GM19025 (cell line): ENCODE measurements at regions not wholly inside any gene's neighbourhood (a gene's known extent, or its start where the extent isn't known, plus 50 kb on each side); places are given as distances from the start of the nearest gene placed in this dataset.
"Not testable (repeated sequence)": the region's sequence is repeated elsewhere in the genome, so short reads cannot be mapped to it uniquely, and the experiment has no call there.

Experiments used
- ATAC-seq: cut with Tn5 transposase; IDR thresholded peaks from one replicate; pipeline ENCODE4 v1.9.1; 2021; ENCODE audit warnings: mild to moderate bottlenecking, low read depth, moderate library complexity; ENCODE audit not compliant: unreplicated experiment

DNA sequence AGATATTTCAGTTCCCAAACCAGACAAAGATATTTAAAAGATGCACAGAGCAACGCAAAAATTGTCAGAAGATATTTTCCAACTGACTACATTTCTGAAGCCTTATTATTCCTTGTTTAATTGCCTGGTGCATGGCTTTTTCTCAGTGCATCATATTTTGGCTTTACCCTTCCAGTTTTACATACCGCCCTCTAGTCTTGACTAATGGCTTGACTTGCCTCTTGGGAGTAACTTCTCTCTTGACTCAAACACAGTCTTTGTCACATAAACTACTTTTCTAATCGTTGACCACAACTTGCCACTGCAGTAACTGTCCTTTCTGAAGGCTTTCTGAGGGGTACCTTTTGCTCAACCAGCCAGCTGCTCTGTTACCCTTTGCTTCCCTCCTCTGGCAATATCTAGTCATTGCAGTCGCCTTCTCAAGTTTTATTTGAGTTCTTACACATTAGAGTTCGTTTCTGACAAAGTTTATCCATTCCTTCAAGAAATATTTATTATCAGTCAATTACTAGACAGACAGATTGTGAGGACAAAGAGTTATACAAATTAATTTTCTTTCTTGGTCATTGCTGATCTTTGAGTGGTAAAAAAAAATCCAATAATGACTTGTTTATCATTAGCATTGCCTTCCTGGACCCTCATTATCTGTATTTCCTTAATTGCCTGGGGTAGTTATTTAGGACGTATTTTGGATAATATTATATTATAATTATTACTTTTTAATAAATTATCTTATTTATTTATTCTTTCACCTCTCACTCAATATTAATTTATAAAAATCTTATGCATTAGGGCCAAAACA is 506.9 kb upstream of the PCDH10 start:
- ATAC-seq = no peak

DNA sequence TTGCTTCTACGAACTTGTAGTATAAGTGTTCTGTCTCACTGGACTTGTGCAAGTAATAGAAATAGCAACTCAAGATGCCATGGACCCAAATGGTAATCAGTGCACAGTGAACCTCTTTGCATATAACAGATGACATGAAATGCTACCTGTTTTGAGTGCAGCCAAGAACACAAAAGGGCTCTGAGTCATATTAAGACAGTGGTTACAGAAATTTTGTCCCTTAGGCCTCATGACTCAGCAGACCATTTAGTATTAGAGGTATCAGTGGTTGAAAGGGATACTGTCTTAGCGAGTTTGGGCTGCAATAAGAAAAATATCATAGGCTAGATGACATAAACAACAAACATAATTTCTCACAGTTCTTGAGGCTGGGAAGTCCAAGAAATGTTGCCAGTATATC is 502.9 kb upstream of the PCDH10 start:
- peak; percentile 74 for ATAC-seq

DNA sequence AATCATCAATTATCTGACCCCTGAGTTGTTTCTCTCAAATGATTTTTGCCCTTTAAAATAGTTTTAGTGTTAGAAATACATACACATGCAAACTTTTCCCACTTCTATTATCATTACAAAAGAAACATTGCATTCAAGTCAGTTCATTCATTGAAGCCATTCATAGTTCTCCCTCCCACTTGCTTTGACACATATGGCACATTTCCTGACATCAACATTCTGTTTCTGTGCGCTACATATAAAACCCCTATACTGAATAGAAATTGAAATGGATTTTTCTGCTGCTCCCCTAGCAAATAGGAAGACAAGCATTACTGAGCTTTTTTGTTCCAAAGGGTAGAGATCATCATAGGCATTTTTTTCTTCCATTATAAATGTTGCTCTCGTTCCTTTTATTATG is 497.9 kb upstream of the PCDH10 start:
- ATAC-seq = no peak

DNA sequence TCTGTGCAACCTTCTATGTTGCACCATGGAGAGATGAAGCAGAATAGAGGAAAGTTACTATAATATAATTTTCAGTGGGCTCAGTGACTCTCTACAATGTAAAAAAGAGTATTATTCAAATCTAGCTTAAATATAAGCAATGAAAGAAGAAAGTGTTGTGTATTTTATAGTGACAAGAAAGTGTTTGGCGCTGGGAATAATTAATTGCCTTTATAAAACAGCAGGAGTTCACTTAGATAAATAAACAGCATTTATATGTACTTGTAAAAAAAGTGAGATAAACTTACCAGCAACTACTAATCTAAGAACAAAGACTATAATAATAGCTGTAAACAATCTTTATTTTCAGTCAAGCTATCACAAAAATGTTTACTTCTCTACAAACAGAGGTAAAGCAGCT is 488.9 kb upstream of the PCDH10 start:
- no peak for ATAC-seq

DNA sequence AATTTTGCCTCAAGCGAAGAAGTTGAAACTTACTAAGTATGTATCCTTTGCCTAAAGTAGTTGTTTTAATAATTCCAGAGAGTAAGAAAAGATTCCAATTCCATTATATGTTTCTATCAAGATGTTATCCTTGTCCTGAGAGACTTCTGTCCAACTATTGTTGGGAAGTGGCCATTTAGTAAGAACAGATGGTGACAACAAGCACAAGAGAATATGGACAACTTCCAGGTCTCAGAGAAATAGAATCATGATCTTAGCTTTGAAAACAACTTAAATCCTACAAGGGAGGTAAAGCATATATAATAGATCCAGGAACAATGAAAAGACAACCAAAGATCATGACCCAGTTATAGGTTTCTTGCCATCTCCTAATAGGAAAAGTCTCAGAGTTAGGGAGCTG is 486.6 kb upstream of the PCDH10 start:
- ATAC-seq = no peak

DNA sequence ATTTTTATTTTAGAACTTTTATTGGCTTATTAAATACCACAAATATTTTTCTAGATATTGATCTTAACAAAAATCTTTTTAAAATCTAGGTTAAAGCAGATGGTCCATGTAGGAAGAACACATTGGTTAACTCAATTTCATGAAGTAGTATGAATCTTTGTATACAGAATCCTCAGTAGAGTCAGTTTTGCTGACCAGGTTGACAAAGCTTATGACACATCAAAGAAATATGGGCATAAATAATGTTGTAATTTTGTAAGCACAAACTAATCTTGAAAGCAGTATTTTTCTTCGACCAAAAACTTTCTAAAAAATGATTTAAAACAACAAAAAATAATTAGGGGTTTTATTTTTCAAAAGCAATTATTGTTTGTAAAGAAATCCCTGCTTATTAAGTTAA is 479.3 kb upstream of the PCDH10 start:
- no peak for ATAC-seq

DNA sequence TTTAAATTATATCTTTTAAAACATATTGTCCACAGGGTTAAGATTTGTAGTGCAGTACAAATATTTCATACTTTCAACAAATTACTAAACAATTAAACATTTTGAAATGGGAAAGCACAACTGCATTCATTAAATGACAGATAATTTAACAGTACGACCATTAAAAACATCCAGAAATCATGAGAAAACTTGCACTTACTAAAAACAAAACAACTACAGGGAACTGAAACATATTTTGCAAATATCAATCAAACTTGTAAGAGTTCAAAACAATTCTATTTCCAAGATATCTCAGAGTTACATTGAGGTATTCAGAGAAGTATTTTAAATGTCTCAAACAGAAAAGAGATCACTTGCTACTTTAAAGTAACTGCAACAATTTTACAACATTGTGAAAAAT is 478.5 kb upstream of the PCDH10 start:
- ATAC-seq = no peak

DNA sequence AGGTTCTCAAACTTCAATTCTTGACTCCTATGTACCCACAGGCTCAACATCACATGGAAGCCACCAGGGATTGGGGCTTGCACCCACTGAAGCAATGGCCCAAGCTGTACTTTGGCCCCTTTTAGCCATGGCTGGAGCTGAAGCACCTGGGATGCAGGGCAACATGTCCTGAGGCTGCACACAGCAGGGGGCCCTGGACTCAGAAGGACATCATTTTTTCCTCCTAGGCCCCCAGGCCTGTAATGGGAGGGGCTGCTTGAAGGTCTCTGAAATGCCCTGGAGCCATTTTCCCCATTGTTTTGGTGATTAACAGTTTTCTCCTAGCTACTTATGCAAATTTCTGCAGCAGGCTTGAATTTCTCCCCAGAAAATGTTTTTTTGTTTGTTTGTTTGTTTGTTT is 465.1 kb upstream of the PCDH10 start:
- no peak for ATAC-seq

DNA sequence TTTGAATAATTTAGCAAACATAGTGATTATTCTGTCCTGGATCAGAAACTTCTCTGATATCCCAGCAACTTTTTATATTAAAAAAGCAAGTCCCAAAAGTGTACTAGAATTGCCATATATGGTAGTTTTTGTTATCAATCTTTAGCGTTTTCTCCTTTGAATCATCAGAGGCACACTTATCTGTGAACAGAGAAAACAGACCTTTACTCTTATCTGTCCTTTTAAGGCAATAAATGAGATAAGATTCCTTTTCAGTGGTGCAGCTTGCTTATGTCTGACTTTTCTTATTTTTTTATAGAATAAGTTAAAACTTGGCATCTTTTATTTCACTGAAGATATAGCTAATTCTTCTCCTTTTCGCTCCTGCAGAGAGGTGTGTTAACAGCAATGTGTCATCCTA is 458.1 kb upstream of the PCDH10 start:
- ATAC-seq = no peak

DNA sequence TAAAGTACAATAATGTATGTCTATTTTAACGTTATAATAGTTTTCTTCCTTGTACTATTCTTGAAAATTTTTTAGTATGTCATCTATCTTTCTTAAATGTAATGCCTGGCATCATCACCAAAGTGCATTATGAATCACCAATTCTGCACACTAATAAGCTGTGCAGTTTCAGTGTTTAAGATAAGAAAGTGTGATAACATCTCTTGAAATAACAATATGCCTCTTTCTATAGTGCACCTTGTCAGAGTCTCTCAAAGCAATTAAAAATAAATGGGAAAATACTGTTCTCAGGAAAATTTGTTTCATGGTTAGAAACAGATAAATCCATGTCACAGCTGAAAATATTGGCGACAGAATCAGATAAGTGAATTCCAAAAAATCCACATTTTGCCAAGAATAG is 457.4 kb upstream of the PCDH10 start:
- no peak for ATAC-seq

DNA sequence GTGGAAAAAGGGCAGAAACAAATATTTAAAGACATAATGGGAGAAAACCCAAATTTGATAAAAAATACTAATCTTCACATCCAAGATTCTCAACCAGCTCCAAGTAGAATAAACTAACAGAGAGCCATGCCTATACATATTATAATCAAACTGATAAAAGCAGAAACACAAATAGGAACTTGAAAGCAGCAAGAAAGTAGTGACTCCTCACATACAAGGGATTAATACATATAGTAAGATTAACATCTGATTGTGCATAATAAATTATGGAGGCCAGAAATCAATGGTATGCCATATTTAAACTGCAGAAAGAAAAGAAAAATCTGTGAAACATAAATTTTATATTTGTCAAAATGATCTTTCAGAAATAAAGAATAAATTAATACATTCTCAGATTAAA is 454.3 kb upstream of the PCDH10 start:
- no peak for ATAC-seq

DNA sequence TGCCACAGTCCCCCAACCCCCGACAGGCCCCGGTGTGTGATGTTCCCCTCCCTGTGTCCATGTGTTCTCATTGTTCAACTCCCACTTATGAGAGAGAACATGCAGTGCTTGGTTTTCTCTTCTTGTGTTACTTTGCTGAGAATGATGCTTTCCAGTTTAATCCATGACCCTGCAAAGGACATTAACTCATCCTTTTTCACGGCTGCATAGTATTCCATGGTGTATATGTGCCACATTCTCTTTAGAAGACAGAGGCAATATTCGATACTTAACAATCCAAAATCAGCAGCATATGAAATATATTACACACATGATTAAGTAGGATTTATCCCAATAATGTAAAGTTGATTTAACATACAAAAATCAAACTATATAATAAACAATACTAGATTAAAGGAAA is 451.6 kb upstream of the PCDH10 start:
- not testable (repeated sequence) for ATAC-seq

DNA sequence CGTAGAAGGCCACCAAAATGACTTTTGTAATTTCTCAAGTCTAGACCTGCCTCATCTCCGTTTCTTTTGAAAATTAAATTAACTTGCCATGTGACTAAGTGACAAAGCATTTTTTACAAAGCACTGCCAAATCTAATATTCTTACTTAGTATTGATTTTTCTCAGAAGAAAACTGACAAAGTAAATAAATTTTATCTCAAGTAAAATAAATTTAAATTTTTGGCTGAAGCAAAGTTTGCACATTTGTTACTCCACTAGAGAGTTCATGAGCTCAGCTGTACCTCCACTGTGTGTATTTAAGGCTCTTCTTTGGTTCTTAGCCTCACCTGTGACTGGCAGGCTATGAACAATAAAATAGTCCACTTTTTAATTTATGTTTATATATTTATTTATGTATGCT is 441.1 kb upstream of the PCDH10 start:
- no peak for ATAC-seq

DNA sequence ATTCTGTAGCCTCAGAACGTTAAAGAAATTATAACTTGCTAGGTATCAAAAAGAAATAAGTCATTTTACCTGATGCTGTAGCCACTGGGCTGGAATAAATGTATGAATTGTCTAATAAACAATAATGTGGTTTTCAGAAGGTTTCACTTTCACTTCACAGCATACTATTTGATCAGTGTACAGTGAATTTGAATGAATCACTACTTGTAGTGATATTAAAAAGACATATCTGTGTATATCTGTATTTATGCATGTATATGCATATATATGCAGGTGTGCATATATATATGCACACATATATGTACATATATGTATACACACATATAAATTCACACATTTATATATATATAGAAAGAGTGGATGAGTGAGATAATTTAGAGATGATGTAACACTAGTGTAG is 440.0 kb upstream of the PCDH10 start:
- ATAC-seq = no peak

DNA sequence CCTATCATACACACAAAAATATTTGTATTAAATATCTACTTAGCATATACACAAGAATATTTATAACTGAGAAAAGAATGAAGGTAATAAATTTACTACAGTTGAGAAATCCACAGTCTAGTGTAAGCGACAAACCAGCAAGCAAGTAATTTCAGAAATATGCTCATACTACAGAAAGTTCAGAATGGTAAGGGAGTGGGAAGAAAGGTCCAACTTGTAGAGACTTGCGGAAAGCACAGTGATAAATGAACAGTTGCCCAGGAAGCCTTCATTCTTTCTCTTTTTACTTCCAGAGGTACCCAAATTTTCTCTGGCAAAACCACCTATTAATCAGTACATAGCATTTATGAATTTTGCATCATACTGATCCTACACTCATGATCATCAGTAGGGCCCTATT is 438.1 kb upstream of the PCDH10 start:
- ATAC-seq = no peak

DNA sequence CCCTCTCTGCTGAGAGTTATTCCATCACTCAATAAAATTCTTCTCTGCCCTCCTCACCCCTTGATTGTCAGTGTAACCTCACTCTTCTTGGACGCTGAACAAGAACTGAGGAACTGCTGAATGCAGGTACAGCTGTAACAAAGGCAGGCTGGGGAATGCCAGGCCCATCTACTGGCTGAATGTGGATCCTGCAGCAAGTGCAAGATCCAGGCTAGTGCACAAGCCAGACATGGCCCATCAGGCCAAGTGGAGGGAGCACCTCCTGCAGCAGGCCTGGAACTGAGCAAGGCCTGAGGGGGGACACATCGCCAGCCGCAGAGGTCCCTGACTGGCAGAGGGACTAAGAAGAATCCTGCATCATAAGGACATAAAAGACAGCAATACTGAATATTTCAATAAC is 411.8 kb upstream of the PCDH10 start:
- ATAC-seq = no peak

DNA sequence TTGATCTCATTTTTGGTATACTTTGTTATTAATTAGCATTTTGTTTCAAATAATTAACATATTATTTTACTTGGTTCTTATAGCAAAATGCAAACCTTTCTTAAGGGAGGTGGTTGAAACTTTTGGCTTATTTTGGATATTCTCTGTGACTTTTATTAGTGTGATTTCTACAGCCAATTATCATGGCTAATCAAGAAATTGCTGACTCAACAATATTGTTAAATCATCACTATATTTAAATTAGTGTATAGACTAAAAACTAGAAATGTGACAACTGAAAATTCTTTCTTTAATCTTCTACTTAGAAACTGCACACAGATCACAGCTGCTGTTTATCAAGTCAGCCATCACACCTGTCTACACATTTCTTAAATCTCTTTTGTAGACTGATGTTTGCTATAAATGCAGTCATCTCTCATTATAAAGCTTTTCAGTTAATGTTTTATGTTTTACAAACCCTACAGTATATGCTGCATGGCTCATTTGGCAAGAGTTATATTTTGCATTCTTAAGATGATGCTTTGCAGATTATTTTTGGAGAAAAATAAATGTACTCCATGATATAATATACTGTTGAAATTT is 389.8 kb upstream of the PCDH10 start:
- ATAC-seq = no peak

DNA sequence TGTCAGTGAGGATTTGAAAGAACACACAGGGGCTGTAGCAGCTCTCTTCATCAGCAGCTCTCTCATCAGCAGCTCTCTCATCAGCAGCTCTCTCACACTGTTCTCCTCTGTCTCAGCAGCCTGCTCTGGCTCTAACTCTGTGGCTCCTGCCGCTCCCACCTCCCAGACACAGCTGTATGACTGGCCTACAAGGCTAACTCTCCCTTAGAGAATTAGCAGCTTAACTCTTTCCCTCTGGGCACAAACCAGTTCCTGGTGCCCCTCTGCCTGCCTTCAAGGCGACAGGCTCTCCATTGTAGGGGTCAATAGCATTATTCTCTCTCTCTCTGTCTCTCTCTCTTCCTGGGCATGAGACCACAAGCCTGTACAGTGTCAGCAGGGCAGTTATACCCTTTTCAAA is 385.6 kb upstream of the PCDH10 start:
- ATAC-seq = no peak

DNA sequence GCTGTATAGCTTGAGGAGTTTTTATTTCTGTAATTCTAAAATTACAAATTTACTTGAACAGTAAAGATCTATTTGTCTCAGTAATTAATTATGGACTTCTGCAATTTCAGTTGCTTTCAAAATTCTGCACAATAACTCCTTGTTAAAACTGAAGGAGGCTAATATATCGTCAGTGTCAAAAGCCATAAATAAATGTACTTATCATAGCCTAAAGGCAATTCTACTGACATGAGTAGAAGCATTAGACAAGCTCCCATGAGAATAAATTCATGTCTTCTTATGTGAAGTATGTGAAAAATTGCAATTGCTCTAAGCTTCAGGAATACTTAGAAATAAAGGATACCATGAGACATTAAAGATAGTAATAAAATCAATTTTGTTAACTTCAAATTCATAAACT is 381.2 kb upstream of the PCDH10 start:
- no peak for ATAC-seq

DNA sequence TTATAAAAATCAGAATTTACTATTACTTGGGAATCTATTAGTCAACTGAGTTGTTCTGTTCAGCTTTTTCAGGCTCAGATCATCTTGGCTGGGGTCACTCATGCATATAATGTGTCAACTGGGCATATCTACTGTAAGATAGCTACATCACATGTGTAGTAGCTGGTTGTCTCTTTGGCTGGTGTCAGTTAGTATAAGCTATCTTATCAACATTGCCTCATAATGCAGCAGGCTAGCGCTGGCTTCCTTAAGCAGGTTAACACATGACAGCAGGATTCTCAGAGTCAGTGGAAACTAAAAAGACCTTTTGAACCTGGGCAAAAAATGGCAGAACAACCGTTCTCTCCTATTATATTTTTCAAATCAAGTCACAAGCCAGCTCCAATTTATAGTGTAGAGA is 378.3 kb upstream of the PCDH10 start:
- no peak for ATAC-seq

DNA sequence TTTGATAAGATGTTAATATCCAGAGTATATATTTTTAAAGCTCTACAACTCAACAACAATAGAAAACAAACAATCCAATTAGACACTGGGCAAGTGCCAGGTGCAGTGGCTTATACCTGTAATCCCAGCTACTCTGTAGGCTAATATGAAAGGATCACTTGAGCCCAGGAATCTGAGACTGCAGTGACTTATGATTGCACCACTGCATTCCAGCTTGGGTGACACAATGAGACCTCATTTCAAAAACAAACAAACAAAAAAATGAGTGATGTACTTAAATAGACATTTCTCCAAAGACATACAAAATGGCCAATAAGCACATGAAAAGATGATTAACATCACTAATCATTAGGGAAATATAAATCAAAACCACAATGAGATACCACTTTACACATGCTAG is 356.8 kb upstream of the PCDH10 start:
- ATAC-seq = no peak

DNA sequence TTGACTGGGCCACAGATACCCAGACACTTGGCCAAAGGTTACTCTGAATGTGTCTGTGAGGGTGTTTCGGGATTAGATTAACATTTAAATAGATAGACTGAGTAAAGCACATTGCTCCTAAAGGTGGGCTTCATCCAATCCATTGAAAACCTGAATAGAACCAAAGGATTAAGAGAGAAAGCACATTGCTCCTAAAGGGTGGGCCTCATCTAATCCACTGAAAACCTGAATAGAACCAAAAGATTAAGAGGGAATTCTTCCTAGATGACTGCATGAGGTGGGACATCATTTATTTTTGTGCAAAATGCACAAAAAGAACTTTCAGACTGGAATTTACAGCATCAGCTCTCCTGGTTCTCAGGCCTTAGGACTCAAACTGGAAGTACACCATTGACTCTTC is 351.2 kb upstream of the PCDH10 start:
- ATAC-seq = no peak
